ENCODE measurements at regions not wholly inside any gene's neighbourhood (a gene's known extent, or its start where the extent isn't known, plus 50 kb on each side); places are given as distances from the start of the nearest gene placed in this dataset.

GRCh38 chr5:21145376-21145775 lies 1157.4 kb upstream of the CDH18 start:
- H3K9me3 ChIP-seq (replicated peaks in 1 of 11): peaks cover 0 to 9% (median 0%) of the 10 kb centered on the region in 11 experiments; a peak in 2 of 22 replicates
- TF ChIP-seq Cebpa-rat (IDR thresholded peaks at IDR 0.05): no peak
- no peak overlapping the region for H3K4me3 ChIP-seq
- H3K36me3 ChIP-seq: no peaks in the 10 kb centered on the region
- no peaks in the 10 kb centered on the region for H3K4me1 ChIP-seq
- no peak overlapping the region for H3K27ac ChIP-seq
- H3K4me2 ChIP-seq: no peak overlapping the region
- H3K27me3 ChIP-seq: no peaks in the 10 kb centered on the region
- H4K20me1 ChIP-seq: no peaks in the 10 kb centered on the region; a peak in 1 of 22 replicates
- no peak overlapping the region for H3K9ac ChIP-seq

- no peak for TF ChIP-seq Cebpa-rat (IDR thresholded peaks at IDR 0.05)
- no peaks in the 10 kb centered on the region for H3K27me3 ChIP-seq
- no peak overlapping the region for H3K4me3 ChIP-seq
- H3K9me3 ChIP-seq (replicated peaks in 1 of 11): peaks cover 0 to 6% (median 0%) of the 10 kb centered on the region in 11 experiments; a peak in 2 of 22 replicates
- no peaks in the 10 kb centered on the region; a peak in 1 of 22 replicates for H4K20me1 ChIP-seq
- H3K9ac ChIP-seq: no peak overlapping the region
- no peak overlapping the region for H3K27ac ChIP-seq
- H3K36me3 ChIP-seq: no peaks in the 10 kb centered on the region
- no peak overlapping the region for H3K4me2 ChIP-seq
- H3K4me1 ChIP-seq: no peaks in the 10 kb centered on the region
These were observed 1155.7 kb upstream of the CDH18 start for GRCh38 chr5:21143686-21144085.

DNA sequence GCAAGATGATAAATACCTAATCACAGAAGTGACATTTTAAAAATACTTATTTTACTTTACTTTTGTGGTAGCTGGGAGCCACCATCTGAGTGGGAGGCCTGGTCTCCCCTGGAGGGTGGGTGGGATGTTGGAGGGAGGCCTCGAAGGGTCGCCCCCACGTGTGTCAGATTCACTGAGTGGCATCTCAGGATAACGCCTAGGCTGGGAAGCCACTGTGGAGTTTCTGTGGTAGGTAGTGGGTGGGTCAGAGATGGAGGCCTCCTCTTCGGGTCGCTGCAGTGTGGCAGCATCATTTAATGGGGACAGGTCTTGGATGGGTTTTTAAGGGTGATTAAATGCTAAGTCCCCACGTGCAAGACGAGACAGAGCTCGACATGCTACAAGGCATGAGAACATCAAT lies 1154.8 kb upstream of the CDH18 start:
- no peak for TF ChIP-seq Cebpa-rat (IDR thresholded peaks at IDR 0.05)
- H3K36me3 ChIP-seq: no peaks in the 10 kb centered on the region
- no peaks in the 10 kb centered on the region for H3K4me1 ChIP-seq
- H3K4me3 ChIP-seq: no peak overlapping the region
- H3K9me3 ChIP-seq (replicated peaks in 1 of 11): no peaks in the 10 kb centered on the region
- no peak overlapping the region for H3K4me2 ChIP-seq
- H3K27ac ChIP-seq: no peak overlapping the region
- H4K20me1 ChIP-seq: no peaks in the 10 kb centered on the region; a peak in 1 of 22 replicates
- no peaks in the 10 kb centered on the region for H3K27me3 ChIP-seq
- H3K9ac ChIP-seq: no peak overlapping the region

- no peaks in the 10 kb centered on the region for H3K36me3 ChIP-seq
- H3K4me2 ChIP-seq: no peak overlapping the region
- H4K20me1 ChIP-seq: no peaks in the 10 kb centered on the region; a peak in 2 of 22 replicates
- TF ChIP-seq Cebpa-rat (IDR thresholded peaks at IDR 0.05): no peak
- no peak overlapping the region for H3K4me3 ChIP-seq
- H3K9me3 ChIP-seq (replicated peaks in 1 of 11): no peaks in the 10 kb centered on the region
- H3K27me3 ChIP-seq: no peaks in the 10 kb centered on the region
- no peak overlapping the region for H3K27ac ChIP-seq
- no peaks in the 10 kb centered on the region for H3K4me1 ChIP-seq
- no peak overlapping the region for H3K9ac ChIP-seq
These were observed 1153.0 kb upstream of the CDH18 start for GRCh38 chr5:21140987-21141386.

DNA sequence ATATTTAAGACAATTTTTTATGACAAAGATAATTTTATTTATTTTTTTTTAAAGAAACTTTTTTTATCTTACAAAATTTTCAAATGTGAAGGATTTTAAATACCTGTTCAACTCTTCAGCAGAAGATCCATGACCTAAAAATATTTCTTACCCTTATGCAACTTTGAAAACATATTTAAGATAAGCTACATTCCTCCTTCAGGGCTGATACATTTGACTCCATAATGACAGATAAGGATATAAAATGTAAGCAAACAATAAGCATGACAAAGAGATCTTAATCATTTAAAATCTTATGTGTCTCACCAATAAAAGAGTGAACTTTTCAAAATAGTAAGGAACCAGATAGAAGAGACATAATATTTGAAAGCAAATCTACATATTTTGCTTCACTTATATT lies 1138.2 kb upstream of the CDH18 start:
- Histone ChIP-seq H3K9ac (no peak overlapping the region), H3K4me2 (no peak overlapping the region), H3K4me3 (no peak overlapping the region), H3K27ac (no peak overlapping the region), H4K20me1 (no peaks in the 10 kb centered on the region), H3K9me3 (replicated peaks in 1 of 11) (no peaks in the 10 kb centered on the region; a peak in 1 of 22 replicates), H3K4me1 (no peaks in the 10 kb centered on the region), H3K27me3 (no peaks in the 10 kb centered on the region), H3K36me3 (no peaks in the 10 kb centered on the region)
- no peak for TF ChIP-seq Cebpa-rat (IDR thresholded peaks at IDR 0.05)

DNA sequence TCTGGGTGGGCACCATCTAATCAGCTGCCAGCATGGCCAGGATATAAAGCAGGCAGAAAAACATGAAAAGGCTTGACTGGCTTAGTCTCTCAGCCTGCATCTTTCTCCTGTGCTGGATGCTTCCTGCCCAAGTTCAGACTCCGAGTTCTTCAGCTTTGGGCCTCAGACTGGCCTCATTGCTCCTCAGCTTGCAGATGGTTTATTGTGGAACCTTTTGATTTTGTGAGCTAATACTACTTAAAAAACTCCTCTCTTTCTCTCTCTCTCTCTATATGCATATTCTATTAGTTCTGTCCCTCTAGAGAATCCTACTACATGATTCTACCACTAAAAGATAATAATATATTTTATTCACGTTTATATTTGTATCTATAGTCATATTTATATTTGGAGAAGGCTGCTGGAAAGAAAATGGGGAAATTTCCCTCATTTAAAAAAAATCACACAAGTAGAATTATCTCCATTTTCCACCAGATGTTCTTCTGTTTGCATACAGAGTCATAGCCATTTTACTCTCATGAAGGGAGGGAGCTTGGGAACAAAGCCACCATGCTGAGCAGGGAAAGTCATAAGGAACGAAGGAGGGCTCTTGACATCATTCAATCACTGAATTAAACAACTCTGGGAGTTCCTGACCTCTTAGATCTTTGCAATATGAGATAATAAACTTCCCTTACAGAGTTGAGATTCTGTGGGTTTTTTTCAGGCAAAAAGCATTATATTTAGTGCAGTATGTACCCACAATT lies 1137.4 kb upstream of the CDH18 start:
- H3K27me3 ChIP-seq: no peaks in the 10 kb centered on the region
- TF ChIP-seq Cebpa-rat (IDR thresholded peaks at IDR 0.05): no peak
- no peak overlapping the region for H3K9ac ChIP-seq
- H3K4me1 ChIP-seq: no peaks in the 10 kb centered on the region
- H3K36me3 ChIP-seq: no peaks in the 10 kb centered on the region
- no peak overlapping the region for H3K4me2 ChIP-seq
- H3K4me3 ChIP-seq: no peak overlapping the region
- no peaks in the 10 kb centered on the region; a peak in 1 of 22 replicates for H3K9me3 ChIP-seq (replicated peaks in 1 of 11)
- no peaks in the 10 kb centered on the region for H4K20me1 ChIP-seq
- no peak overlapping the region for H3K27ac ChIP-seq

- no peaks in the 10 kb centered on the region; a peak in 1 of 22 replicates for H3K9me3 ChIP-seq (replicated peaks in 1 of 11)
- H4K20me1 ChIP-seq: no peaks in the 10 kb centered on the region
- H3K4me1 ChIP-seq: no peaks in the 10 kb centered on the region
- H3K4me3 ChIP-seq: no peak overlapping the region
- H3K9ac ChIP-seq: no peak overlapping the region
- H3K36me3 ChIP-seq: no peaks in the 10 kb centered on the region
- no peak for TF ChIP-seq Cebpa-rat (IDR thresholded peaks at IDR 0.05)
- no peaks in the 10 kb centered on the region for H3K27me3 ChIP-seq
- H3K4me2 ChIP-seq: no peak overlapping the region; a peak in 1 of 22 replicates
- no peak overlapping the region for H3K27ac ChIP-seq
These were observed 1133.2 kb upstream of the CDH18 start for GRCh38 chr5:21121213-21121612.

DNA sequence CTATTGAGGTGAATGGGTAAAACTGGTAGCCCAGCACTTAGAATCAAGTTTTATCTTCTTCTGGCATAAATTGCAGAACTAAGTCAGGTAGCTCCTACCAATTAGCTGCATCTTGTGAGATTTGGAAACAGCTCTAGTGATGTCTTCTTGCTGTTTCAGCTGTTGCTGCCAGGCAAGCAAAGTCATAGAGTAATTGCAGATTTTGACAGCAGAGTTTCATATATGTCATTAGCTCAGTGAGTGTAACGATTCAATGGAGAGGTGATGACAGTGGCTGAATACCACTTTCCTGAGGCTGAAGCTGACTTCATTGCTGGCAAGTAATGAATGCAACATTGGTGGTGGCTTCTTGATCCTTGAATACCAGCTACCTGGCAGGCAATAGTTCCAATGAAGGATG lies 1109.7 kb upstream of the CDH18 start:
- no peak overlapping the region for H3K4me3 ChIP-seq
- H3K9ac ChIP-seq: no peak overlapping the region
- H3K4me1 ChIP-seq: no peaks in the 10 kb centered on the region
- no peak overlapping the region for H3K4me2 ChIP-seq
- no peaks in the 10 kb centered on the region for H4K20me1 ChIP-seq
- no peaks in the 10 kb centered on the region for H3K27me3 ChIP-seq
- H3K27ac ChIP-seq: no peak overlapping the region
- H3K9me3 ChIP-seq (replicated peaks in 1 of 11): no peaks in the 10 kb centered on the region
- H3K36me3 ChIP-seq: no peaks in the 10 kb centered on the region
- no peak for TF ChIP-seq Cebpa-rat (IDR thresholded peaks at IDR 0.05)

GRCh38 chr5:21094619-21095018 lies 1106.6 kb upstream of the CDH18 start:
- no peaks in the 10 kb centered on the region for H3K36me3 ChIP-seq
- H3K9me3 ChIP-seq (replicated peaks in 1 of 11): no peaks in the 10 kb centered on the region
- TF ChIP-seq Cebpa-rat (IDR thresholded peaks at IDR 0.05): no peak
- H3K9ac ChIP-seq: no peak overlapping the region
- no peak overlapping the region for H3K4me2 ChIP-seq
- H3K27ac ChIP-seq: no peak overlapping the region
- no peaks in the 10 kb centered on the region for H3K27me3 ChIP-seq
- no peaks in the 10 kb centered on the region for H3K4me1 ChIP-seq
- H4K20me1 ChIP-seq: no peaks in the 10 kb centered on the region
- H3K4me3 ChIP-seq: no peak overlapping the region

DNA sequence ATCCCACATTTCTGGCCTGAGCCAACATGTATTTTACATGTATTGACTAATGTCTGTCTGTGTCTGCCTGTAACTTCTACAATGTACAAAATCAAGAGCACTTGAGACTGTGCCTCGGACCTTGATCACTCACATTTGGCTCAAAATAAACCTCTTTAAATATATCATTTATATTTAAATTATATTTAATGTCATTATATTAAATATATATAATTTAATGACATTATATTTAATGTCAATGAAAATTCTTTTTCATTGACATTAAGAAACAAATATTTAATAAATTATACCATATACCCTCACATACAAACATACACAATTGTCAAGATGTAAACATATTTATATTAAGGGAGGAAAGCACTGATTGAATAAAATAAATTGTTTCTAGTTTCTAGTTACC lies 1099.8 kb upstream of the CDH18 start:
- H3K27me3 ChIP-seq: no peaks in the 10 kb centered on the region
- no peaks in the 10 kb centered on the region for H4K20me1 ChIP-seq
- no peak overlapping the region for H3K4me2 ChIP-seq
- H3K9me3 ChIP-seq (replicated peaks in 1 of 11): peaks cover 0 to 10% (median 7%) of the 10 kb centered on the region in 11 experiments; a peak in 8 of 22 replicates
- H3K27ac ChIP-seq: no peak overlapping the region
- H3K4me1 ChIP-seq: no peaks in the 10 kb centered on the region
- no peaks in the 10 kb centered on the region for H3K36me3 ChIP-seq
- H3K9ac ChIP-seq: no peak overlapping the region
- no peak overlapping the region for H3K4me3 ChIP-seq
- no peak for TF ChIP-seq Cebpa-rat (IDR thresholded peaks at IDR 0.05)

Data from BLaER1 treated with 17β-estradiol and CSF1 and Interleukin-3, amounts not matched to agents 10 nM and 100 nM (cell line).